Femur (tissue), 1 donor: ENCODE measurements at regions not wholly inside any gene's neighbourhood (a gene's known extent, or its start where the extent isn't known, plus 50 kb on each side); places are given as distances from the start of the nearest gene placed in this dataset.

ENCODE experiments used
- DNase-seq: peaks from one replicate; pipeline ENCODE4 v3.0.0-alpha.2; 2017

DNA sequence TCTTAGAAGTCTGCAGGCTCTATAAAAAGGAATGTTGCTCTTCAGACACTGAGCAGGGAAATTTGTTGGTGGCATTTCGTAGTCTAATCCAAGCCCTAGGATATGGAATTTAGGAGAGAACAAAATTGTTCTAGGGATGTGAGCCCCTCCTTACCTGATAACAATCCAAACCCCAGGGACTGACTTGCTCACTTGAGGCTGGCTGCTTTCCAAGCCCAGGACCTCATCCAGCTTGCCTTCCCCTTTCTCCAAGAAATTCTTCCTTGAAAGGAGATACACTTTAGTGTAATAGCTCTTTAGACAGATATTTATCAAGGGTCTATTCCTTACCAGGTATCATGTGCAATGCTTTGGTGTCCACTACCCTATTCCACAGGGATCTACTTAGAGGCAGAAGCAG, 279.8 kb downstream of the C1D start:
- DNase-seq: no peak

DNA sequence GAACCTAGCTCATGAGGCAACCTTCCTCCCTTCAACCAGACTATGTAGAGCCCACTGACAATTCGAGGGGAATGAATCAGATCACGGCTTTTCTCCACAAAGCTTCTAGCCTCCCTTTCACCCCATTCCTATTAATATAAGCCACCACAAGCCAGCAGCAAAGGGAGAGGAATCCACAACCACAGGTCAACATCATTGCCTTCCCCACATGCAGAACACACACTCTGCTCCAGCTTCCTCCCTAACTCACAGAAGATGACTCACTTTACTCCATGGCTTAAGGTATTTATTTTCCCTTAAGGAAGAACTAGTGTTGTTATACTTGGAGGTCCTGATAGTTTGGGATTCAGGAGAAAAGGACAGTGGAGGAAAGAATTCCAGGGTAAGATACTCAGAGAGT, 272.2 kb downstream of the C1D start:
- no peak for DNase-seq

DNA sequence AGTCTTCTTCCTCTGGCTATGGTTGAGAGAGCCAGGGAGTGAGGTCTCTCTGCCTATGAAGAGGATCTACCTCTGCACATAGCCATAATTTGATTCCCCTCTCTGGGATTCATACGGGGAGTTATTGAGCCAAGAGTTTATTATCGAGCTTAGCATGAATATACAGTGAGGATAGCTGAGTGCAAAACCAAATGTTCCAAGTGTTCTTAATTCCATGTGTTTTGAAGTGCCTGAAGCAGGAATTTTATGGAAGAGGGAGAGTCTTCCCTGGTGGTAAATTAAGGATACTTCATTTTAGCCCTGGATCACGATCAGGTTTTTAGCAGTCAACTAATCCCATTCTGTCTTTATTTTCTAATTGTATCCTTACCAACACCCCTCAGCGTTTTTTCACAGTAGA, 270.6 kb downstream of the C1D start:
- no peak for DNase-seq

DNA sequence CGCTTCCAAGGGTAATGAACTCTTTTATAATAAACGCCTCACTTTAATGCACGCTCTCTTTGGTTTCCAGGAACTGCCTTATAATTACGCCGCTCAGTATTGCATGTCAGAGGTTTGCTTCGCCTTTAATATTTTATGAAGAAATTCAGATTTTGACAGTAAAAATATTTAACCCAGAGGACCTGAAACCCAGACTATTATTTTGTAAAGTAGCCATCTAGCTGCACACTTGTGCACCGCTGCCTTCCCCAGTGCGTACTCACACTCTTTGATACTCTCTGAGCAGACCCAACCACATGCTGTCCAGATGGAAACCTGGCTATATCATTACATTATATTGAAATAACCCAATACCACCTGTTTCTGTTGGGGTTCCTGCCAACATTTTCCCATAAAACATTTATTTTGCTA, 270.1 kb downstream of the C1D start:
- DNase-seq: peak; percentile 65

DNA sequence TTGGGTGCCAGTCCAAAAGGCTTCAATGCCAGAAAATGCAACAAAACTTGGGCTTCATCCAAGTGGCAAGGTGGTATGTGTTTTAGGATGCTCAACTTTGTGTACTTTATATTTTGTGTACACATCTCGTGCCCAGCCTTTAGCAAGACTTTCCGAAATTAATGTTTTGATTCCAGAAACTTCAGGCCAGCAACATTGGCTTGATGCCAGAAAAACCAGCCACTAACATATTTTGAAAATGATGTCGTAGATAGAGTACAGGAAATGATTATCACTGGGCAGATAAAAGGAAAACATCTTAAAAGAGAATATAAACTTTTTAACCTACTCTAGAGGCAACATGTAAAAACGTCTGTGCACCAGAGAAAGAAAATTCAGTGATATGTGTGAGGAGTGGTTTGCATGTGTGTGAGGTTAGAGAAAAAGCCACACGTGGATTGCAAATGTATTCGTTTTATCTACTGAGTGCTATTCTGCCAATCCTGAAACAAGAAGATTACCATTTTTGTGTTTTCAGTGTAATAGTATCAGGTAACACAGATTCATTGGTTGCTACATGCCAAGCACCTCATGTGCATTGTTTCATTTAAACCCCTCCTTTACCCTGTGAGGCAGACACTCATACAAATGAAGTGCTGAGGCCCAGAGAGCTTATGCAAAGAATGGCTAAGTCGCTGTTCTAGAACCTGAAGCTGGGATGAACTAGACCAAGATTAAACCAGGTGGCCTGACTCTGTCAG, 264.8 kb downstream of the C1D start:
- DNase-seq: no peak

DNA sequence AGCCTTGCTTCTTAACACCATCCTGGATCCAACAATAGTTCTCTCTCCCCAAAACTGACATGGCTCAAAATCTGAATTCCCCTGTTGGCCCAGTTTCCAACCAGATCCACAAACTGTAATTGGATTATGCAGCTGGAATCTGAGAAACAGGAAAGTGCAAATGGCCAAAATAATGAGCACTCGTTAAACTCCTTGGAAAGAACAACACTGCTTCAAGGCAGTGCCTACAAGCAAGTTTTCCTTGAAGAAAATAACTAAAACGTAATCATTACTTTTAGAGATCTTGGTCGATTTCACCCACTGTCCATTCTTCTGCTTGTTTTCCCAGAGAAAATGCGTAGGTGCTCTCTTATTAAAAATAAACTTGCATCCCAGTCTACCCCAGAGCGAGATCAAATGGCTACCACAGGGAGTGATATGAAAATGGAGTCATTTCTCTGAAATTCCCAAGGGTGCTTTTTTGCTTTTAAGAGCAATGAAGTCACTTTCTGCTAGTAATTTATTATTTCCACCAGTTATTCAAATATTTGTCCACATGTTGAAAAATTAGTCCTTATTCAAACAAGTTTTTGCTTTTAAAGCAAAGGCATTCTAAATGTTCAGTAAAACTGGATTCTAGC, 264.2 kb downstream of the C1D start:
- DNase-seq: no peak

DNA sequence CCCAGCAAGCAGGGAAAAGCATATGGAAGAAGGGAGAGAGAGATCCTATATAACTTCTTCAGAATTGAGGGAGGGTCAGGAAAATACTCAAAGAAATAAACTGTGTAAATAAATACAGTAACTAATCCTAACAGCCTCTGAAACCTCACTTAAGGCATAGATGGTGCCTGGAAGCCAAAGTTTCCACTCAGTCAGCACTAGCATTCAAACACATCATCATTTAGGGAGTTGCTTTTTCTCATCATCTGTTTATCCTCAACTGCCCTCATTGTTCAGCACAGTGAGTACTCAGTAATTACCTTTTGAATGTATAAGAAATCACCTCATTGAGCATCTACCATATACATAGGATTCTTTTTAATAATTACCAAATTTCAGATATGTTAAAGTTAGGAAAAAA, 262.9 kb downstream of the C1D start:
- DNase-seq: no peak

DNA sequence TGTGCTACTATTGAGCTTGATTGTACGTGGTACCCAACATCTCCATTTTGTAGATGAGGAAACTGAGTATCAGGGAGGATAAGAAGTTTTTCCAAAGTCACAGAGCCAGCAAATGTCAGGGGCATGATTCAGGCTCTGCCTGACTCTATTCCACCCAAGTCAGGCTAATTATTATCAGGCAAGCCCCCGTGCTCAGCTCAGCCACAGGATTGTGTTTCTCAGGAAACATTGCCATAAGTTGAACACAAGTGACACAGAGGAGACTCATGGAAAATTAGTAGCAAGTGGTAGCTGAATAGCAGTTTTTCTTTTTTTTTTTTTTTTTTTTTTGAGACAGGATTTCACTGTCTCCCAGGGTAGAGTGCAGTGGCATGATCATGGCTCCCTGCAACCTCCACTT, 260.5 kb downstream of the C1D start:
- DNase-seq: no peak

DNA sequence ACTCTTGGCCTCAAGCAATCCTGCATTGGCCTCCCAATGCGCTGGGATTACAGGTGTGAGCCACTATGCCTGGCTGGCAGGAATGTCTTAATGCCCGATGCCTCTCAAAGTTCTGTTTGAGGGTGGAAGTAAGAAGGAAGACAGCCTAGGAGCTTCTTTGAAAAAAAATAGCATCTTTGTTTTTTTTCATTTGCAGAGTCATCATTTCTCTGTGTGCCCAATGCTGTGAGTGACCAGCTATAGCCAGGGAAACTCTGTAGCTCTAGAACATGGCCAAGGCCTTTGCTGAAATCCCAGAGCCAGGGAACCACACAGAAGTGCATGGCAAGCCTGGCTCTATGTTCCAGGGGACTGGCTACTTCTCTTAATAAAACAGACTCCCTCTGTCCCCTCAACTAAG, 260.0 kb downstream of the C1D start:
- DNase-seq: no peak

DNA sequence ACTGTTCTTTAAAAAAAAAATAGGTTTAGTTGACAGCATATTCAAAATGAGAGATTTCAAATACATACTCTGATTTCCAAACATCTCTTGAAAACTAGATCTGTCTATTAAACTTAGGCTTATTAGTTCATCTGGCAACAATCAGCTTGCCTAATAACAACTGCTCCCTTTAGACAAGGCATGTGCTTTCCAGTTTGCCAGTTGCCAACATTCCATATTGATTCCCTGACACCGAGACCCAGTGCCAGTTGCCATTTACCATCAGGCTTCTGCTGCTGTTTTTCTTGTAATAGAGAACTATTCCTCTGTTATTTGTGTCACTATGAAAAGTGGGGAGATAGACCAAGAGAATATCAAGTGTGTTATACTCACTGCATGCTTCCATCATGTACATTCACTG, 256.0 kb downstream of the C1D start:
- DNase-seq: no peak

GRCh38 chr2:67808112-67808511, 254.7 kb downstream of the C1D start:
- no peak for DNase-seq

- no peak for DNase-seq
Observed at GRCh38 chr2:67812682-67813081, 250.1 kb downstream of the C1D start.

- DNase-seq: no peak
Observed at GRCh38 chr2:67823726-67824125, 239.1 kb downstream of the C1D start.

DNA sequence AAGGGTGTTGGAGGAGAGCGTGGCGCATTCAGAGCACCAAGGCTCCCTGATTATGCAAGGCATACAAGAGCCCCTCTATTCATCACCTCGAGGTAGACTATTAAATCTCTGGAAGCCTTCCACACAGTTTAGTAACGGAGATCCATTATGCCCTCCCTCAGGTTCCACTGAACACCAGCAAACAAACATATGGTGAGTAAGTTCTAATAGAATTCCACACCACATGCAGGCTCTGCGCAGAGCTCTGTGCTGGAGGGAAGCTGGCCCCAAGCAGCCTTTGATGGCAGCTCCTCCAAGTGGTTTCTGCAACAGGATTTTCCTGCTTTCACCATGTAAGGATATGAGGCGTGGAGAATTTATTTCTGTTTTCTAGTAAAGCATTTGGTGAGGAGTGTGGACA, 238.6 kb downstream of the C1D start:
- DNase-seq: no peak

GRCh38 chr2:67825476-67825875, 237.3 kb downstream of the C1D start:
- DNase-seq: no peak

GRCh38 chr2:67828066-67828465, 234.7 kb downstream of the C1D start:
- DNase-seq: no peak

GRCh38 chr2:67829470-67829869, 233.3 kb downstream of the C1D start:
- DNase-seq: no peak

DNA sequence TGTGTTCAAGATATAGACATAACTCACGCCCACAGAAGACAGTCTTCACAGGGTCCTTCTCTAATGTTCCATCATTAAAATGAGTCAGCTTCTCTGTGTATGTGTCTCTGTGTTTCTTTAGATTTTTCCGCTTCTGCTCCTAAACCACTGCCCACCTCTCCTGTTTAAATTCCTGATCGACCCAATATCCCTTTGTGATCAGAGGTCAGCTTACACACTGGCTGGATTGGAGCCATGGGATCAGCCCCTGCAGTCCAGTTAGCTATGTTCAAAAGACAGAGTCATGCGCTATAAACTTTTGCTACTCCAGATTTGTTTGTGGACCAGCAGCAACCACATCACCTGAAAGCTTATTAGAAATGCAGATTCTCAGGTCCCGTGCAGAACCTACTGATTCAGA, 229.2 kb downstream of the C1D start:
- DNase-seq: no peak

- no peak for DNase-seq
Observed at GRCh38 chr2:67834482-67834881, 228.3 kb downstream of the C1D start.

DNA sequence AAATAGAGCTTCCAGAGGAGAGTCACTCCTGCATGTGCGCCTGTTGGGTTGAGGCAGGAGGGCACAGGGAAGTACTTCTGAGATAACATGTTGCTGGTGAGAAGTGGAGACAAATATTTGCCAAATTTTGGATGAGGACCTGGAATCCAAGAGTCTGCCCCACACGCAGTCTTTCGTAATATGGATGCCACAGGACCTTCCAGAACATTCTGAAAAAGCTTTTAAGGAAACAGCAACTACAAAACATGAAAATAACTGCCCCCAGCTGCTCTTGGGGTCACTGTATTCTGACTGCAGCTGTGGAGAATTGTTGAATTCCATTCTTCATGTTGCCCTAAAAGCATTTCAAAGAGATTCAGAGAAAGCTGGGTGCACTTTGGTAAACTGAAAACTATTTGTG, 227.5 kb downstream of the C1D start:
- DNase-seq: no peak

GRCh38 chr2:67836866-67837265, 225.9 kb downstream of the C1D start:
- DNase-seq: no peak

GRCh38 chr2:67838205-67838604, 224.6 kb downstream of the C1D start:
- no peak for DNase-seq

DNA sequence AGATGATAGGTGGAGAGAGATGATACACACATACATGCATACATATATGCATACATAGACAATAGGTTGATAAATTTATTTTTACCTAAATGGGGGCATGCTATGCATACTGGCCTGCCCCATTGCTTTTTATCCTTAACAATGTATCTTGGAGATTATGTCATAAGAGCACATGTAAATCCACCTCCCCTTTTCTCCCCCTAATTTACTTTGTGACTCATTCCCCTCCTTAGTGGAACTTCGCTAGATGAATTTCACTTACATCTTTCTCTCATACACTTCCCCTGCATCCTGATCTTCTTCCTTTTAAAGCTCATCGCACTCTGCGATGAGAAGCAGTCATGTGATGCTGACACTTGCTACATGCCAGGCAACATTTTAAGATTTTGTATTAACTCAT, 223.6 kb downstream of the C1D start:
- DNase-seq: no peak

DNA sequence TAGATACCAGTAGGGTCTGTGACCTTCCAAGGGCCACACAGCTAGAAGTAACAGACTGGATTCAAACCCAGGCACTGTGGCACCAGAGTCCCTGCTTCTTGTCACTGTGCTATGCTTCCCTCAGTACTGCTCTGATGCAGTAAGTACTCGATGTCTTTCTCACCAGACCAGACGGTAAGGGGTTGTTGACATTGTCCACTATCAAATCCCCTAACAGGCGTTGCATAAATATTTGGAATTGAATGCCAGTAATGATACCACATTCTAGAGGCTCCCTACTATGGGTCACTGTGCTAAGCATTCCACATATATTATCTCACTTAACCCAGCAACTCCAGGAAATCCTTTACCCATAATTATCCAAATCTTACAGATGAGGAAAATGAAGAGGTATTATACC, 223.1 kb downstream of the C1D start:
- no peak for DNase-seq

DNA sequence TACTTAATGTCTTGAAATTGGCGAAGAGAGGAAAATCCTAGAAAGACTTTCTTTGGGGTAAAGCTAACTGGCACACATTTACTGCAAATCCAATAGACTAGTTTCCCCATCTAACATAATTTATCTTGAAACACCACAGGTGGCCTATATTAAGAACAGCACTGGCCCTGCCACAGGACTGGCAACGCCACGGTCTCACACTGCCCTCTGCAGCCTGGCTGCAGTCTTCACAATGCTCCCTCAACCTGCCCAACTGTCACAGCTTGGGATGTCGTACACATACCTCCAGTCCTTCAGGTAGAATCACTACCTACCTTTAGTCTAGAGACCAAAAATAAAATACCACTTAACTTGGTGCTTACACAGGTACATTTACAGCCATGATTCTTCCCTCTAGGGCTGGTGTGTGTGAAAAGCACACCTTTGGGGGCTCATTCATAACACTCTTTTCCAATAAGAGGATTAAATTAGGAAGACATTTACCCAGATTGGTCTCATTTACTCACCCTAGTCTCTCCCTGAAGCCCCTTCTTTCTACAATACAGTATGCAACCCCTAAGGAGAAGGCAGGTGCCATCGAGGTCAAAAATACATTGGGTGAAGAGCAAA, 222.2 kb downstream of the C1D start:
- peak; percentile 76 for DNase-seq
